Neutrophil (primary cell): ENCODE measurements at regions not wholly inside any gene's neighbourhood (a gene's known extent, or its start where the extent isn't known, plus 50 kb on each side); places are given as distances from the start of the nearest gene placed in this dataset.
"Not testable (repeated sequence)": the region's sequence is repeated elsewhere in the genome, so short reads cannot be mapped to it uniquely, and the experiment has no call there.

Experiments used
- H3K27ac ChIP-seq: fragments of 200-600 bp; sonication (generic); 2 replicates; pipeline ENCODE4 v1.5.1; 2016; ENCODE audit warnings: mild to moderate bottlenecking, moderate library complexity
- H3K27me3 ChIP-seq: fragments of 200-600 bp; sonication (generic); 2 replicates; pipeline ENCODE4 v1.6.0; 2016; ENCODE audit warnings: mild to moderate bottlenecking
- H3K36me3 ChIP-seq: fragments of 200-600 bp; sonication (generic); 2 replicates; pipeline ENCODE4 v1.5.1; 2017
- H3K4me1 ChIP-seq, 2 experiments: fragments of 200-600 bp in 1 of 2; sonication (generic) in 1 of 2; 1 replicate in 1 of 2; 2 replicates in 1 of 2; pipeline versions ENCODE4 v1.5.1 to v1.6.1; 2013 to 2016; ENCODE audit warnings: low read depth in 1 of 2, low read length in 1 of 2, mild to moderate bottlenecking in 1 of 2, moderate library complexity in 1 of 2; ENCODE audit not compliant: control insufficient read depth in 1 of 2, insufficient read depth in 1 of 2
- H3K4me3 ChIP-seq, 2 experiments: fragments of 200-600 bp in 1 of 2; sonication (generic) in 1 of 2; 1 replicate in 1 of 2; 2 replicates in 1 of 2; pipeline ENCODE4 v1.5.1; 2013 to 2016; ENCODE audit warnings: low read depth in 1 of 2, low read length in 1 of 2, mild to moderate bottlenecking in 1 of 2, moderate library complexity in 1 of 2
- H3K9me3 ChIP-seq: fragments of 200-600 bp; sonication (generic); 2 replicates; pipeline ENCODE4 v1.5.1; 2016
- CTCF ChIP-seq: fragments of 200-600 bp; sonication (generic); IDR thresholded peaks from 2 replicates; pipeline ENCODE4 v1.5.1; 2016; ENCODE audit warnings: antibody characterized with exemption

GRCh38 chrX:42832764-42833549 is 55.0 kb upstream of the PPP1R2C start:
- H3K27ac ChIP-seq = no peak overlapping the region

GRCh38 chrX:42833550-42833940 is 55.6 kb upstream of the PPP1R2C start:
- H3K4me3 ChIP-seq = not testable (repeated sequence)

More at GRCh38 chrX:42832764-42833549, 55.0 kb upstream of the PPP1R2C start:
- Histone ChIP-seq H3K27me3 (no peaks in the 10 kb centered on the region), H3K4me1 (no peaks in the 10 kb centered on the region), H3K4me3 (no peak overlapping the region), H3K36me3 (no peaks in the 10 kb centered on the region), H3K9me3 (no peaks in the 10 kb centered on the region)
- TF ChIP-seq CTCF = no peak

GRCh38 chrX:42837101-42837726 is 59.3 kb upstream of the PPP1R2C start:
- Histone ChIP-seq H3K4me1 (no peaks in the 10 kb centered on the region), H3K27me3 (no peaks in the 10 kb centered on the region), H3K36me3 (no peaks in the 10 kb centered on the region), H3K9me3 (no peaks in the 10 kb centered on the region), H3K4me3 (no peak overlapping the region), H3K27ac (no peak overlapping the region)
- no peak for TF ChIP-seq CTCF

More at GRCh38 chrX:42833550-42833940, 55.6 kb upstream of the PPP1R2C start:
- H3K36me3 ChIP-seq, H3K4me1 ChIP-seq, H3K27me3 ChIP-seq, H3K27ac ChIP-seq, H3K9me3 ChIP-seq: not testable (repeated sequence)

- Histone ChIP-seq H3K27me3 (no peaks in the 10 kb centered on the region), H3K36me3 (no peaks in the 10 kb centered on the region), H3K4me3 (no peak overlapping the region), H3K9me3 (no peaks in the 10 kb centered on the region), H3K27ac (no peak overlapping the region), H3K4me1 (no peaks in the 10 kb centered on the region)
- no peak for TF ChIP-seq CTCF
Observed at GRCh38 chrX:42837747-42838146, 59.8 kb upstream of the PPP1R2C start.

GRCh38 chrX:42839632-42840031 is 61.7 kb upstream of the PPP1R2C start:
- H3K36me3 ChIP-seq = no peaks in the 10 kb centered on the region
- no peak for TF ChIP-seq CTCF
- no peaks in the 10 kb centered on the region for H3K4me1 ChIP-seq
- no peak overlapping the region for H3K4me3 ChIP-seq
- no peaks in the 10 kb centered on the region for H3K9me3 ChIP-seq
- no peak overlapping the region for H3K27ac ChIP-seq
- H3K27me3 ChIP-seq = no peaks in the 10 kb centered on the region

- Histone ChIP-seq H3K27ac (no peak overlapping the region), H3K36me3 (no peaks in the 10 kb centered on the region), H3K9me3 (no peaks in the 10 kb centered on the region), H3K4me3 (no peak overlapping the region), H3K4me1 (no peaks in the 10 kb centered on the region), H3K27me3 (no peaks in the 10 kb centered on the region)
- TF ChIP-seq CTCF = no peak
Observed at GRCh38 chrX:42846741-42847140, 68.8 kb upstream of the PPP1R2C start.
